ENCODE measurements at regions not wholly inside any gene's neighbourhood (a gene's known extent, or its start where the extent isn't known, plus 50 kb on each side); places are given as distances from the start of the nearest gene placed in this dataset.
"Not testable (repeated sequence)": the region's sequence is repeated elsewhere in the genome, so short reads cannot be mapped to it uniquely, and the experiment has no call there.

- CTCF ChIA-PET: no interaction called here
These were observed 416.1 kb downstream of the MRPL39 start for GRCh38 chr21:25191141-25191540.

GRCh38 chr21:25189497-25189896 is 417.8 kb downstream of the MRPL39 start:
- Mint-ChIP-seq H3K4me3 (no peak overlapping the region), H3K27me3 (no peaks in the 10 kb centered on the region), H3K27ac (no peak overlapping the region), H3K9me3 (peaks cover 0 to 2% (median 0%) of the 10 kb centered on the region in 11 donors), H3K4me1 (no peaks in the 10 kb centered on the region), H3K36me3 (no peaks in the 10 kb centered on the region)
- ChIA-PET POLR2A (no interaction called here), CTCF (no interaction called here)
- Histone ChIP-seq H3K27ac (ENCODE audit: low read depth, low read length) (no peak overlapping the region), H3K36me3 (ENCODE audit: control insufficient read depth in 2 of 3, insufficient read depth in 3 of 3, low read length in 3 of 3) (no peaks in the 10 kb centered on the region), H3K9me3 (ENCODE audit: control insufficient read depth in 2 of 3, low read length in 3 of 3) (no peaks in the 10 kb centered on the region), H3K4me1 (ENCODE audit: control insufficient read depth in 2 of 2, insufficient read depth in 2 of 2, low read length in 2 of 2) (no peaks in the 10 kb centered on the region), H3K4me3 (ENCODE audit: low read length) (no peak overlapping the region), H3K27me3 (ENCODE audit: control insufficient read depth in 2 of 2, insufficient read depth in 2 of 2, low read length in 2 of 2) (no peaks in the 10 kb centered on the region)
- DNase-seq (no peak), ATAC-seq (no peak)
- intact Hi-C loops (cut with micrococcal nuclease): no loop called here

More at GRCh38 chr21:25191141-25191540, 416.1 kb downstream of the MRPL39 start:
- Mint-ChIP-seq H3K4me1 (no peaks in the 10 kb centered on the region), H3K9me3 (peaks cover 0 to 5% (median 0%) of the 10 kb centered on the region in 11 donors), H3K4me3 (no peak overlapping the region), H3K27me3 (no peaks in the 10 kb centered on the region), H3K27ac (no peak overlapping the region), H3K36me3 (no peaks in the 10 kb centered on the region)
- intact Hi-C loops (cut with micrococcal nuclease): no loop called here
- DNase-seq (no peak), ATAC-seq (no peak)
- Histone ChIP-seq H3K4me3 (ENCODE audit: low read length) (no peak overlapping the region), H3K4me1 (ENCODE audit: control insufficient read depth in 2 of 2, insufficient read depth in 2 of 2, low read length in 2 of 2) (no peaks in the 10 kb centered on the region), H3K9me3 (ENCODE audit: control insufficient read depth in 2 of 3, low read length in 3 of 3) (no peaks in the 10 kb centered on the region), H3K27me3 (ENCODE audit: control insufficient read depth in 2 of 2, insufficient read depth in 2 of 2, low read length in 2 of 2) (no peaks in the 10 kb centered on the region), H3K36me3 (ENCODE audit: control insufficient read depth in 2 of 3, insufficient read depth in 3 of 3, low read length in 3 of 3) (no peaks in the 10 kb centered on the region), H3K27ac (ENCODE audit: low read depth, low read length) (no peak overlapping the region)
- POLR2A ChIA-PET: no interaction called here

GRCh38 chr21:25188677-25189079 is 418.6 kb downstream of the MRPL39 start:
- H3K4me1 Mint-ChIP-seq: no peaks in the 10 kb centered on the region
- ChIA-PET POLR2A (no interaction called here), CTCF (no interaction called here)
- H3K4me1 ChIP-seq (ENCODE audit: control insufficient read depth in 2 of 2, insufficient read depth in 2 of 2, low read length in 2 of 2): no peaks in the 10 kb centered on the region
- H3K27me3 Mint-ChIP-seq: no peaks in the 10 kb centered on the region
- no peak for DNase-seq
- no peak overlapping the region for H3K27ac ChIP-seq (ENCODE audit: low read depth, low read length)
- no peaks in the 10 kb centered on the region for H3K36me3 ChIP-seq (ENCODE audit: control insufficient read depth in 2 of 3, insufficient read depth in 3 of 3, low read length in 3 of 3)
- H3K36me3 Mint-ChIP-seq: no peaks in the 10 kb centered on the region
- H3K9me3 ChIP-seq (ENCODE audit: control insufficient read depth in 2 of 3, low read length in 3 of 3): no peaks in the 10 kb centered on the region
- H3K27me3 ChIP-seq (ENCODE audit: control insufficient read depth in 2 of 2, insufficient read depth in 2 of 2, low read length in 2 of 2): no peaks in the 10 kb centered on the region
- no peak overlapping the region for H3K4me3 ChIP-seq (ENCODE audit: low read length)
- no peak overlapping the region for H3K4me3 Mint-ChIP-seq
- intact Hi-C loops (cut with micrococcal nuclease): no loop called here
- H3K27ac Mint-ChIP-seq: no peak overlapping the region
- no peak for ATAC-seq
- H3K9me3 Mint-ChIP-seq: peaks cover 0 to 2% (median 0%) of the 10 kb centered on the region in 11 donors

GRCh38 chr21:25186273-25186672 is 421.0 kb downstream of the MRPL39 start:
- ChIA-PET POLR2A (no interaction called here), CTCF (no interaction called here)
- Mint-ChIP-seq H3K4me3 (no peak overlapping the region), H3K27me3 (no peaks in the 10 kb centered on the region), H3K4me1 (no peaks in the 10 kb centered on the region), H3K27ac (no peak overlapping the region), H3K9me3 (no peaks in the 10 kb centered on the region), H3K36me3 (no peaks in the 10 kb centered on the region)
- DNase-seq (no peak), ATAC-seq (no peak)
- H3K27ac ChIP-seq (ENCODE audit: low read depth, low read length): no peak overlapping the region
- no peaks in the 10 kb centered on the region for H3K36me3 ChIP-seq (ENCODE audit: control insufficient read depth in 2 of 3, insufficient read depth in 3 of 3, low read length in 3 of 3)
- intact Hi-C loops (cut with micrococcal nuclease): no loop called here
- no peaks in the 10 kb centered on the region for H3K9me3 ChIP-seq (ENCODE audit: control insufficient read depth in 2 of 3, low read length in 3 of 3)
- no peaks in the 10 kb centered on the region for H3K4me1 ChIP-seq (ENCODE audit: control insufficient read depth in 2 of 2, insufficient read depth in 2 of 2, low read length in 2 of 2)
- no peak overlapping the region for H3K4me3 ChIP-seq (ENCODE audit: low read length)
- H3K27me3 ChIP-seq (ENCODE audit: control insufficient read depth in 2 of 2, insufficient read depth in 2 of 2, low read length in 2 of 2): no peaks in the 10 kb centered on the region

- Mint-ChIP-seq H3K4me1 (no peaks in the 10 kb centered on the region), H3K27ac (no peak overlapping the region), H3K4me3 (no peak overlapping the region), H3K36me3 (no peaks in the 10 kb centered on the region), H3K27me3 (no peaks in the 10 kb centered on the region), H3K9me3 (no peaks in the 10 kb centered on the region)
- intact Hi-C loops (cut with micrococcal nuclease): no loop called here
- CTCF ChIA-PET: no interaction called here
- Histone ChIP-seq H3K36me3 (ENCODE audit: control insufficient read depth in 2 of 3, insufficient read depth in 3 of 3, low read length in 3 of 3) (no peaks in the 10 kb centered on the region), H3K9me3 (ENCODE audit: control insufficient read depth in 2 of 3, low read length in 3 of 3) (no peaks in the 10 kb centered on the region), H3K27ac (ENCODE audit: low read depth, low read length) (no peak overlapping the region), H3K4me3 (ENCODE audit: low read length) (no peak overlapping the region), H3K4me1 (ENCODE audit: control insufficient read depth in 2 of 2, insufficient read depth in 2 of 2, low read length in 2 of 2) (no peaks in the 10 kb centered on the region), H3K27me3 (ENCODE audit: control insufficient read depth in 2 of 2, insufficient read depth in 2 of 2, low read length in 2 of 2) (no peaks in the 10 kb centered on the region)
- DNase-seq (no peak), ATAC-seq (no peak)
- POLR2A ChIA-PET: no interaction called here
These were observed 423.7 kb downstream of the MRPL39 start for GRCh38 chr21:25183577-25183976.

- POLR2A ChIA-PET: not testable (repeated sequence)
These were observed 425.6 kb downstream of the MRPL39 start for GRCh38 chr21:25181690-25182089.

GRCh38 chr21:25179116-25179515 is 428.2 kb downstream of the MRPL39 start:
- intact Hi-C loops (cut with micrococcal nuclease): no loop called here
- no peaks in the 10 kb centered on the region for H3K27me3 ChIP-seq (ENCODE audit: control insufficient read depth in 2 of 2, insufficient read depth in 2 of 2, low read length in 2 of 2)
- POLR2A ChIA-PET: no interaction called here
- no peak overlapping the region for H3K27ac ChIP-seq (ENCODE audit: low read depth, low read length)
- DNase-seq: no peak
- H3K36me3 Mint-ChIP-seq: no peaks in the 10 kb centered on the region
- no peaks in the 10 kb centered on the region for H3K36me3 ChIP-seq (ENCODE audit: control insufficient read depth in 2 of 3, insufficient read depth in 3 of 3, low read length in 3 of 3)
- no peaks in the 10 kb centered on the region for H3K4me1 Mint-ChIP-seq
- peaks cover 0 to 5% (median 0%) of the 10 kb centered on the region in 11 donors for H3K9me3 Mint-ChIP-seq
- no peaks in the 10 kb centered on the region for H3K4me1 ChIP-seq (ENCODE audit: control insufficient read depth in 2 of 2, insufficient read depth in 2 of 2, low read length in 2 of 2)
- H3K27me3 Mint-ChIP-seq: no peaks in the 10 kb centered on the region
- ATAC-seq: no peak
- H3K27ac Mint-ChIP-seq: no peak overlapping the region
- CTCF ChIA-PET: no interaction called here
- no peak overlapping the region for H3K4me3 Mint-ChIP-seq
- no peak overlapping the region for H3K4me3 ChIP-seq (ENCODE audit: low read length)
- no peaks in the 10 kb centered on the region for H3K9me3 ChIP-seq (ENCODE audit: control insufficient read depth in 2 of 3, low read length in 3 of 3)

More at GRCh38 chr21:25181690-25182089, 425.6 kb downstream of the MRPL39 start:
- H3K36me3 ChIP-seq (ENCODE audit: control insufficient read depth in 2 of 3, insufficient read depth in 3 of 3, low read length in 3 of 3); H3K4me3 ChIP-seq (ENCODE audit: low read length); H3K36me3 Mint-ChIP-seq; H3K27ac Mint-ChIP-seq; ATAC-seq; H3K27me3 Mint-ChIP-seq; intact Hi-C loops (cut with micrococcal nuclease); H3K4me3 Mint-ChIP-seq; H3K9me3 ChIP-seq (ENCODE audit: control insufficient read depth in 2 of 3, low read length in 3 of 3); H3K27me3 ChIP-seq (ENCODE audit: control insufficient read depth in 2 of 2, insufficient read depth in 2 of 2, low read length in 2 of 2); H3K27ac ChIP-seq (ENCODE audit: low read depth, low read length); H3K4me1 ChIP-seq (ENCODE audit: control insufficient read depth in 2 of 2, insufficient read depth in 2 of 2, low read length in 2 of 2); H3K4me1 Mint-ChIP-seq; H3K9me3 Mint-ChIP-seq; DNase-seq; CTCF ChIA-PET: not testable (repeated sequence)
